ENCODE measurements at regions not wholly inside any gene's neighbourhood (a gene's known extent, or its start where the extent isn't known, plus 50 kb on each side); places are given as distances from the start of the nearest gene placed in this dataset.

DNA sequence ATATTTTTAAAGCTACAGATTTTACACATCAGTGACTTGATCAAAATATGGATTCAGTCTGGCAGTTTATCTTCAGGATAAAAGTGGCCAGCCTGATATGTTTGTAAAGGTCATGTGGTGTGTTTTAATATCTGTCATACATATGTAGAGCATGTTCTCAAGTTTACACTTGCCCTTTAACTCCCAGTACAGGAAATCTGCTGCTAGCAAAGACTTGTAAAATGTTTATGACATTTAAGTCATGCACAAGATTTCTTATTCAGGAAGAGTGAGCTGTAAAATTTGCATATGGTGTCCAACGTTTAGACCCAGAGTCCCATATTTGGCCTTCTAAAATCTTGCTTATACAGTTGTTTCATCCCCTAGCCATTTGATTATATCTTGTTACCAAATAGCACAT, 197.5 kb upstream of the FLRT2 start:
- TF ChIP-seq POLR2A (IDR thresholded peaks at IDR 0.05; ENCODE audit: low read length) (no peak), GATA1 (IDR thresholded peaks at IDR 0.05; ENCODE audit: low read depth, low read length) (no peak)

Data from erythroblast (primary cell).